ENCODE measurements at regions not wholly inside any gene's neighbourhood (a gene's known extent, or its start where the extent isn't known, plus 50 kb on each side); places are given as distances from the start of the nearest gene placed in this dataset.

DNA sequence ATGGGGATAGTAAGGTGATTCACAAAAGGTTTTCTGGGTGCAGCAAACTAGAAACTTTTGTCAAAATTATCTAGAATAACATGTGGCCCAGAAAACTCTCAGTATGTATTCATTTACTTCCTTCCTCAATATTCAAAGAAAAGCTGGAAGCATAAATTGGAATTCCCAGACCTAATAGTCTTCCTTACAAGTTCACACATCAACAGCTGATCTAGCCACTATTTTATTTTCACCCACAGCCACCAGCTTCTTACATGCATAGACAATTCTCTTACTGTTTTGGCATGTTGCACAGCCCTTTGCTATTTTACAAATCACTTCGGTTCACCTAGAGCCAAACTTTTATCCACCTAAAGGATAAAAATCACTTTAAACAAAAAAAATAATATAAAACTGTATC lies 647.8 kb upstream of the CCDC54 start:
- no peaks in the 10 kb centered on the region for H3K4me1 ChIP-seq (ENCODE audit: insufficient read depth, insufficient read length)
- DNase-seq (ENCODE audit: low read depth, low spot score), result no peak
- no peak overlapping the region for H3K4me3 ChIP-seq (ENCODE audit: insufficient read length, low read depth)
- no peaks in the 10 kb centered on the region for H3K36me3 ChIP-seq (ENCODE audit: insufficient read depth, insufficient read length, low read length)
- H3K9me3 ChIP-seq (ENCODE audit: insufficient read depth, low read length), result no peaks in the 10 kb centered on the region
- no peaks in the 10 kb centered on the region for H3K27me3 ChIP-seq (ENCODE audit: insufficient read depth, insufficient read length)
- H3K9ac ChIP-seq (ENCODE audit: insufficient read length, low read depth), result no peak overlapping the region
- TF ChIP-seq YY1 (IDR thresholded peaks at IDR 0.05; ENCODE audit: insufficient read depth, insufficient read length) (no peak), ZNF274 (IDR thresholded peaks at IDR 0.05; ENCODE audit: low read depth, low read length) (no peak), SUZ12 (IDR thresholded peaks at IDR 0.05; ENCODE audit: extremely low read depth, insufficient read depth, insufficient read length) (no peak)

DNA sequence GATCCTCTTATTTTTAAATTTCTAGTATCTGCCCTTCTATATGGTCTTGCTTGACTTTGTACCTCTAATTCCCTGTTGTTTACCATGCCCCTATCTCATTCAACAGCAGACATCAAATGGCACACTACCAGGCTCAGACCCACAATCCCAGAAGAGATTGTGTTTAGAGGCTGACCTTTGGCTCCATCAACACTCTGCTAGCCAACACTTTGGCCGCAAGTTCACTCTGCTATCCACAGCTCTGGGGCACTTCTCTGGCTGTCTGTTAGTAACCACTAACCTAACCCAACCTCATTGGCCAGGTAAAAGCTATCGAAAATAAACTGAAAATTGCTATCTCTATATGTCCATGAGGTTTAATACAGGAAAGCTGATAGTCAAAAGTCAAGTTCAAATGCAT lies 646.0 kb upstream of the CCDC54 start:
- H3K9me3 ChIP-seq (ENCODE audit: insufficient read depth, low read length), result no peaks in the 10 kb centered on the region
- no peak for DNase-seq (ENCODE audit: low read depth, low spot score)
- H3K9ac ChIP-seq (ENCODE audit: insufficient read length, low read depth), result no peak overlapping the region
- H3K4me3 ChIP-seq (ENCODE audit: insufficient read length, low read depth), result no peak overlapping the region
- TF ChIP-seq YY1 (IDR thresholded peaks at IDR 0.05; ENCODE audit: insufficient read depth, insufficient read length) (no peak), ZNF274 (IDR thresholded peaks at IDR 0.05; ENCODE audit: low read depth, low read length) (no peak), SUZ12 (IDR thresholded peaks at IDR 0.05; ENCODE audit: extremely low read depth, insufficient read depth, insufficient read length) (no peak)
- H3K27me3 ChIP-seq (ENCODE audit: insufficient read depth, insufficient read length), result no peaks in the 10 kb centered on the region
- H3K4me1 ChIP-seq (ENCODE audit: insufficient read depth, insufficient read length), result no peaks in the 10 kb centered on the region
- no peaks in the 10 kb centered on the region for H3K36me3 ChIP-seq (ENCODE audit: insufficient read depth, insufficient read length, low read length)

DNA sequence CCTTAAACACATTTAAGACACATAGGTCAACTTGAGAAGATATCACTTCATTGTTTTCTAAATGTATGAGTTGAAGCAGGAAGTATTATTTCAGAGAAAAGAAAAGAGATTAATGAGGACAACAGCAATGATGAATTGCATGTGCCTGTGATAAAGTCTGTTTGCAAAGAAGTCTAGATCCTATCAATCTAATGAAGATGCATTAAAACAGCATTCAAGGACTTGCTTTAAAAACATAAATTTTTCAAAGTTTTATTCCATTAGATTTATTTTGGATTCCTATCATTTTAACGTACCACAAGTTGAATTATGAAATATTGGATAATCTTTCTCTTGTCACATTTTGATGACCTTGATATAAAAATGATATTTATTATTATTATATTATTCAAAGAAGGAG lies 642.5 kb upstream of the CCDC54 start:
- Histone ChIP-seq H3K4me1 (ENCODE audit: insufficient read depth, insufficient read length) (no peaks in the 10 kb centered on the region), H3K27me3 (ENCODE audit: insufficient read depth, insufficient read length) (no peaks in the 10 kb centered on the region), H3K4me3 (ENCODE audit: insufficient read length, low read depth) (no peak overlapping the region), H3K9ac (ENCODE audit: insufficient read length, low read depth) (no peak overlapping the region), H3K36me3 (ENCODE audit: insufficient read depth, insufficient read length, low read length) (no peaks in the 10 kb centered on the region), H3K9me3 (ENCODE audit: insufficient read depth, low read length) (no peaks in the 10 kb centered on the region)
- TF ChIP-seq SUZ12 (IDR thresholded peaks at IDR 0.05; ENCODE audit: extremely low read depth, insufficient read depth, insufficient read length) (no peak), ZNF274 (IDR thresholded peaks at IDR 0.05; ENCODE audit: low read depth, low read length) (no peak), YY1 (IDR thresholded peaks at IDR 0.05; ENCODE audit: insufficient read depth, insufficient read length) (no peak)
- DNase-seq (ENCODE audit: low read depth, low spot score), result no peak

DNA sequence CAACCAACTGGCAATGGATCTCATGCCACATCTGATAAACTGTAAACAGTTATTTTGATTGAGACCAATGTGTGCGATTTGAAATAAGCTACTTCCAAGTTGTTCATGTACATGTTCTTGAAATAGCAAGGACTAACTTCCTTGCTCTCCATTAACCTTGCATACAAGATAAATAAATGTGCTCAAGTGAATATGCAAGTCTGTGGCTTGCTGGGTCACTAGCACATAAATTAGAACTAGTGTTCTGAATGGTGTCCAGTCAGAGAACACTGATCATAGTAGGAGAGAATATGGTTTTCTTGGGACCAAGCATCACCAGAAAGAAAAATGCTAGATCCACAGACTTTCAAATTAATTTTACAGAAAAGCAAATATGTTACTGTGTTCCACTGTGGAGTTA lies 640.0 kb upstream of the CCDC54 start:
- TF ChIP-seq YY1 (IDR thresholded peaks at IDR 0.05; ENCODE audit: insufficient read depth, insufficient read length) (no peak), SUZ12 (IDR thresholded peaks at IDR 0.05; ENCODE audit: extremely low read depth, insufficient read depth, insufficient read length) (no peak), ZNF274 (IDR thresholded peaks at IDR 0.05; ENCODE audit: low read depth, low read length) (no peak)
- Histone ChIP-seq H3K9me3 (ENCODE audit: insufficient read depth, low read length) (no peaks in the 10 kb centered on the region), H3K36me3 (ENCODE audit: insufficient read depth, insufficient read length, low read length) (no peaks in the 10 kb centered on the region), H3K27me3 (ENCODE audit: insufficient read depth, insufficient read length) (no peaks in the 10 kb centered on the region), H3K4me3 (ENCODE audit: insufficient read length, low read depth) (no peak overlapping the region), H3K4me1 (ENCODE audit: insufficient read depth, insufficient read length) (no peaks in the 10 kb centered on the region), H3K9ac (ENCODE audit: insufficient read length, low read depth) (no peak overlapping the region)
- no peak for DNase-seq (ENCODE audit: low read depth, low spot score)

DNA sequence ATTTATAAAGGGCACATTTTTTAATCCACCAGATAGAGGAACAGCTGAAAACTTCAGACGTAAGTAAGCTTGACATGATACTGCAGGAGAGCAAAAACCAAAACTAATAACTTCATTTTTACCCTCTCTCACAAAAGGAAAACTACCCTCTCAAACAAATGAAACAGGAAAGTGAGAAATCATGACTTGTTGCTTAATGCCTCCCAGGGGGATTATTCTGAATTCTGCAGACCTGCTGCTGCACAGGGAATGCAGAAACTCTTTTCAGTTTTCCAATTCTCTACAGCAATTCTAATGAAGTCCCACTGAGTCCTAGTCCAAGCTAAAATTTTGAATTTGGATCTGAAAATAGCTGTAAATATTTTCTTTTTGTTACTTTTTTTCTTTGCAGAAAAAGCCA lies 637.1 kb upstream of the CCDC54 start:
- no peak overlapping the region for H3K9ac ChIP-seq (ENCODE audit: insufficient read length, low read depth)
- TF ChIP-seq YY1 (IDR thresholded peaks at IDR 0.05; ENCODE audit: insufficient read depth, insufficient read length) (no peak), ZNF274 (IDR thresholded peaks at IDR 0.05; ENCODE audit: low read depth, low read length) (no peak), SUZ12 (IDR thresholded peaks at IDR 0.05; ENCODE audit: extremely low read depth, insufficient read depth, insufficient read length) (no peak)
- DNase-seq (ENCODE audit: low read depth, low spot score), result no peak
- H3K4me3 ChIP-seq (ENCODE audit: insufficient read length, low read depth), result no peak overlapping the region
- no peaks in the 10 kb centered on the region for H3K36me3 ChIP-seq (ENCODE audit: insufficient read depth, insufficient read length, low read length)
- H3K4me1 ChIP-seq (ENCODE audit: insufficient read depth, insufficient read length), result no peaks in the 10 kb centered on the region
- no peaks in the 10 kb centered on the region for H3K27me3 ChIP-seq (ENCODE audit: insufficient read depth, insufficient read length)
- no peaks in the 10 kb centered on the region for H3K9me3 ChIP-seq (ENCODE audit: insufficient read depth, low read length)

DNA sequence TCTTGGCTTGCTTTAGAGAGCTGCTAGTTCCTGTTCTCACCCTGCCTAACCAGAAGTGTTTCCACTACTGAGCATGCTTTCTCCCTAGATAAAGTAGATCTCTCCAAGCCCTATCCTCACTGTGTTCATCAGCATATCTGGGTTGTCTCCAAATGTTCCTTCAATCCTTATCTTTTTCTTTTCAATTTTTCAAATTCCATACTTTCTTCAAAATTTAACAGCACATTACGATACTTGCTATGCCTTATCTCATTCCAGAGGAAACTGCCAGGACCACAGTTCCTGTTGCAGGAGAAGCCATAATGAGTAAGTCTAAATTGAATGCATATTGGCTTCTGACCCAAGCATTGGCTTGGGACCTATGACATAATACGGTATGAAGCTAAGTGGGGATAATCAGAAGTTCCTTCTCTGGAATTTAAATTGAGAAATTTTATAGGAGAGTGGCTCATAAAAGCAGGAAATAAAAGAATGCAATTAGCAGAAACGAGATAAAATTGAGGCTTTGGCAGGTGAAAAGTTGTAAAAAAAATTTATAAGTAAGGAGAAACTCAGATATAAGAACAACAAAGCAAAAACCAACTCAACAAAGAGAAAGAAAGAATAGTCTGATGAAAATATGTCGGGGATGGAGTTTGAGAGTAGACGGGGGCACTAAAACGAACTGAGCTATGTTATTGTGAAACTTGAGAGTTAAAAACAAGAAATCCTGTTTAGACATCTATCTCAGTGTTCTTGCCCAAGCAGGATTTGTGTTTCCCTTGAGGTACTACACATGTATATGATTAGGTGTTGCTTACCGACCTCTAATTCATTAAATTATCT lies 631.7 kb upstream of the CCDC54 start:
- Histone ChIP-seq H3K9ac (ENCODE audit: insufficient read length, low read depth) (no peak overlapping the region), H3K4me1 (ENCODE audit: insufficient read depth, insufficient read length) (no peaks in the 10 kb centered on the region), H3K9me3 (ENCODE audit: insufficient read depth, low read length) (no peaks in the 10 kb centered on the region; the same call in 1 of the 2 replicates), H3K36me3 (ENCODE audit: insufficient read depth, insufficient read length, low read length) (no peaks in the 10 kb centered on the region), H3K27me3 (ENCODE audit: insufficient read depth, insufficient read length) (no peaks in the 10 kb centered on the region), H3K4me3 (ENCODE audit: insufficient read length, low read depth) (no peak overlapping the region)
- DNase-seq (ENCODE audit: low read depth, low spot score), result no peak
- TF ChIP-seq ZNF274 (IDR thresholded peaks at IDR 0.05; ENCODE audit: low read depth, low read length) (no peak), SUZ12 (IDR thresholded peaks at IDR 0.05; ENCODE audit: extremely low read depth, insufficient read depth, insufficient read length) (no peak), YY1 (IDR thresholded peaks at IDR 0.05; ENCODE audit: insufficient read depth, insufficient read length) (no peak)

DNA sequence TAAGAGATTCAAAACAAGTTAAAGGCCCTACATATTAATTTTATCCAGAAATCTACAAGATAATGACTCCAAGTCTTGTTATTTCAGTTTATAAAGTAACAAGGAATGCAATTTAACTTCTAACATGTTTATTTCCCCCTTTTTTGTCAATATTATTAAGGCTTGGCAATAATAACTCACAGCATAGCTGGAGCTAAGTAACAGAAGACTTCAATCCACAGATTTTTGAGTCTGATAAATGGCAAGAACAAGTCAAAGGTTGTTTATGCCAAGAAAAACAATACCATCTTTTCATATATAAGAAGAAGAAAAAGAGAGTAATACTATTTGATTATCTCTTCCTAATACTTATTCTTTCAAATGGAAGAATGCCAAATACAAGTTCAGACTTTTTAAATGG lies 631.0 kb upstream of the CCDC54 start:
- H3K4me1 ChIP-seq (ENCODE audit: insufficient read depth, insufficient read length), result no peaks in the 10 kb centered on the region
- no peaks in the 10 kb centered on the region for H3K36me3 ChIP-seq (ENCODE audit: insufficient read depth, insufficient read length, low read length)
- TF ChIP-seq YY1 (IDR thresholded peaks at IDR 0.05; ENCODE audit: insufficient read depth, insufficient read length) (no peak), SUZ12 (IDR thresholded peaks at IDR 0.05; ENCODE audit: extremely low read depth, insufficient read depth, insufficient read length) (no peak)
- no peaks in the 10 kb centered on the region; the same call in 1 of the 2 replicates for H3K9me3 ChIP-seq (ENCODE audit: insufficient read depth, low read length)
- no peak overlapping the region for H3K4me3 ChIP-seq (ENCODE audit: insufficient read length, low read depth)
- no peaks in the 10 kb centered on the region for H3K27me3 ChIP-seq (ENCODE audit: insufficient read depth, insufficient read length)
- no peak overlapping the region for H3K9ac ChIP-seq (ENCODE audit: insufficient read length, low read depth)
- no peak for DNase-seq (ENCODE audit: low read depth, low spot score)
